ENCODE measurements at regions not wholly inside any gene's neighbourhood (a gene's known extent, or its start where the extent isn't known, plus 50 kb on each side); places are given as distances from the start of the nearest gene placed in this dataset.
"Not testable (repeated sequence)": the region's sequence is repeated elsewhere in the genome, so short reads cannot be mapped to it uniquely, and the experiment has no call there.

DNA sequence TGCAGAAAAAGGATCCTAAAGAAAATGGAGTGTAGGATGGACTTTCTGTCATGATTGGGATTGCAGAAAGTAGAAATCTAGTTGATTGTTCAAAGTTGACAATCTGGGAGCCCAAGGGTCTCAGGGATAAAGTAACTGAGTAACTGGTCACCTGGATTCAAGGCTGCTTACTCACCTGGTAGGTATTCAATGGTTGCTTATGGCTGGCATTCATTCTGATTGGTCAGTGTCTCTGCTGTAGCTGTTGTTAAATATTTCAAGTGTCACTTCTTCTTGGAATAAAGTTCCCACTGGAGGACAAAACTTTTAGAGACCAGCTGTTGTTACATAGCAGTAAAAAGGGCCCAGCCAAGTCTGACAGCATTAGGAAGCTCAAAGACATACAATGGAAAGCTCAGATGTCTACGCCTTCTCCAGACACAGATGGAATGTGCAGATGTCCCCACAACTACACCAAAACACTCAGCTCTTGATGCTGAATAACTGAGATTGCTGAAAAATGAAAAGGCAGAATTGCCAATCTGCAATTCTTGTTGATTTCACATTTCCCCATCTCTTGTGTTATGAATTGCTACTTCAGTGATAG is 106.9 kb downstream of the ZNF467 start:
- H3K4me2 ChIP-seq = no peak overlapping the region
- no peaks in the 10 kb centered on the region for H3K79me2 ChIP-seq
- TF ChIP-seq, protein P1, sequence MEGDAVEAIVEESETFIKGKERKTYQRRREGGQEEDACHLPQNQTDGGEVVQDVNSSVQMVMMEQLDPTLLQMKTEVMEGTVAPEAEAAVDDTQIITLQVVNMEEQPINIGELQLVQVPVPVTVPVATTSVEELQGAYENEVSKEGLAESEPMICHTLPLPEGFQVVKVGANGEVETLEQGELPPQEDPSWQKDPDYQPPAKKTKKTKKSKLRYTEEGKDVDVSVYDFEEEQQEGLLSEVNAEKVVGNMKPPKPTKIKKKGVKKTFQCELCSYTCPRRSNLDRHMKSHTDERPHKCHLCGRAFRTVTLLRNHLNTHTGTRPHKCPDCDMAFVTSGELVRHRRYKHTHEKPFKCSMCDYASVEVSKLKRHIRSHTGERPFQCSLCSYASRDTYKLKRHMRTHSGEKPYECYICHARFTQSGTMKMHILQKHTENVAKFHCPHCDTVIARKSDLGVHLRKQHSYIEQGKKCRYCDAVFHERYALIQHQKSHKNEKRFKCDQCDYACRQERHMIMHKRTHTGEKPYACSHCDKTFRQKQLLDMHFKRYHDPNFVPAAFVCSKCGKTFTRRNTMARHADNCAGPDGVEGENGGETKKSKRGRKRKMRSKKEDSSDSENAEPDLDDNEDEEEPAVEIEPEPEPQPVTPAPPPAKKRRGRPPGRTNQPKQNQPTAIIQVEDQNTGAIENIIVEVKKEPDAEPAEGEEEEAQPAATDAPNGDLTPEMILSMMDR (IDR thresholded peaks at IDR 0.05; ENCODE audit: poor library complexity) = no peak
- TF ChIP-seq EZH2phosphoT487 (IDR thresholded peaks at IDR 0.05; ENCODE audit: low read depth, severe bottlenecking, unreplicated experiment) = no peak
- TF ChIP-seq EZH2 (IDR thresholded peaks at IDR 0.05; ENCODE audit: borderline replicate concordance) = no peak
- WGBS (ENCODE audit: low lambda C conversion rate, missing lambda C conversion rate) = 77% methylated on average over 1 of the region's 1 CpG
- H3K36me3 ChIP-seq (replicated peaks; ENCODE audit: insufficient read depth, low read depth) = no peaks in the 10 kb centered on the region
- no peaks in the 10 kb centered on the region for H4K20me1 ChIP-seq (ENCODE audit: insufficient read depth, poor library complexity, severe bottlenecking)
- no peak overlapping the region for H3K27ac ChIP-seq
- H3K27me3 ChIP-seq = peaks cover 5% of the 10 kb centered on the region
- no peaks in the 10 kb centered on the region for H3K9me3 ChIP-seq (ENCODE audit: low read depth)
- no peak for DNase-seq (ENCODE audit: low spot score)
- no peaks in the 10 kb centered on the region for H3K4me1 ChIP-seq (ENCODE audit: insufficient read depth)
- no peak overlapping the region for H2AFZ ChIP-seq
- H3K9me2 ChIP-seq (replicated peaks; ENCODE audit: insufficient read depth) = no peaks in the 10 kb centered on the region
- H3K4me3 ChIP-seq = no peak overlapping the region

- H4K20me1 ChIP-seq (ENCODE audit: insufficient read depth, poor library complexity, severe bottlenecking); H3K27me3 ChIP-seq; H2AFZ ChIP-seq; H3K4me3 ChIP-seq; DNase-seq (ENCODE audit: low spot score); H3K9me3 ChIP-seq (ENCODE audit: low read depth); H3K4me1 ChIP-seq (ENCODE audit: insufficient read depth); H3K36me3 ChIP-seq (replicated peaks; ENCODE audit: insufficient read depth, low read depth); H3K4me2 ChIP-seq; H3K9me2 ChIP-seq (replicated peaks; ENCODE audit: insufficient read depth); H3K79me2 ChIP-seq; H3K27ac ChIP-seq: not testable (repeated sequence)
- 78% methylated on average over 2 of the region's 2 CpGs for WGBS (ENCODE audit: low lambda C conversion rate, missing lambda C conversion rate)
Measured at GRCh38 chr7:149665618-149666017, 107.8 kb downstream of the ZNF467 start.

DNA sequence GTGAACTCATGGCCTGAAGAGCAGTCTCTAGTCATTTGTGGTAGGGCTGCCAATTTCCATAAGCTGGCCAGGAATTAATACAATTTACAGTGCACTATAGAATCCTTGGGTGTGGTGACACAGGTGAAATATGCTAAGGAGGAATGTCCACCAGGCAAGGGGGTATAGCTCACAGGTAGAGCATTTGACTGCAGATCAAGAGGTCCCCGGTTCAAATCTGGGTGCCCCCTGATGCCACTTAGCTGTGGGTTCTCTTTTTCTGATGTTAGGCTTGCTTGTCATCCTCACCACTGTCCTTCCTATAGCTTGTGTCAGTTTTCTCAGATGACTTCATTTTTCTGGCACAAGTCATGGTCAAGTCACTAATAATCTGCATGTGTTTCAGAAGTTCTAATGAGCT is 108.7 kb downstream of the ZNF467 start:
- Histone ChIP-seq H3K27me3 (no peaks in the 10 kb centered on the region), H3K4me1 (ENCODE audit: insufficient read depth) (no peaks in the 10 kb centered on the region), H3K27ac (no peak overlapping the region), H3K4me3 (no peak overlapping the region), H3K9me2 (replicated peaks; ENCODE audit: insufficient read depth) (no peaks in the 10 kb centered on the region), H3K79me2 (no peaks in the 10 kb centered on the region), H3K36me3 (replicated peaks; ENCODE audit: insufficient read depth, low read depth) (no peaks in the 10 kb centered on the region), H4K20me1 (ENCODE audit: insufficient read depth, poor library complexity, severe bottlenecking) (no peaks in the 10 kb centered on the region), H3K9me3 (ENCODE audit: low read depth) (no peaks in the 10 kb centered on the region), H3K4me2 (no peak overlapping the region), H2AFZ (no peak overlapping the region)
- 80% methylated on average over 1 of the region's 1 CpG for WGBS (ENCODE audit: low lambda C conversion rate, missing lambda C conversion rate)
- no peak for DNase-seq (ENCODE audit: low spot score)
- TF ChIP-seq, protein P1 (IDR thresholded peaks at IDR 0.05; ENCODE audit: poor library complexity) = no peak
- no peak for TF ChIP-seq EZH2 (IDR thresholded peaks at IDR 0.05; ENCODE audit: borderline replicate concordance)
- TF ChIP-seq EZH2phosphoT487 (IDR thresholded peaks at IDR 0.05; ENCODE audit: low read depth, severe bottlenecking, unreplicated experiment) = no peak

- Histone ChIP-seq H3K4me2 (no peak overlapping the region), H3K27ac (no peak overlapping the region), H2AFZ (no peak overlapping the region), H3K4me3 (no peak overlapping the region), H3K79me2 (no peaks in the 10 kb centered on the region), H3K4me1 (ENCODE audit: insufficient read depth) (no peaks in the 10 kb centered on the region), H3K9me2 (replicated peaks; ENCODE audit: insufficient read depth) (no peaks in the 10 kb centered on the region), H3K27me3 (no peaks in the 10 kb centered on the region), H3K36me3 (replicated peaks; ENCODE audit: insufficient read depth, low read depth) (no peaks in the 10 kb centered on the region), H3K9me3 (ENCODE audit: low read depth) (no peaks in the 10 kb centered on the region), H4K20me1 (ENCODE audit: insufficient read depth, poor library complexity, severe bottlenecking) (no peaks in the 10 kb centered on the region)
- TF ChIP-seq EZH2phosphoT487 (IDR thresholded peaks at IDR 0.05; ENCODE audit: low read depth, severe bottlenecking, unreplicated experiment) = no peak
- TF ChIP-seq EZH2 (IDR thresholded peaks at IDR 0.05; ENCODE audit: borderline replicate concordance) = no peak
- TF ChIP-seq, protein P1 (IDR thresholded peaks at IDR 0.05; ENCODE audit: poor library complexity) = no peak
- no peak for DNase-seq (ENCODE audit: low spot score)
- WGBS (ENCODE audit: low lambda C conversion rate, missing lambda C conversion rate) = 86% methylated on average over 5 of the region's 5 CpGs
Measured at GRCh38 chr7:149664176-149664575, 109.2 kb downstream of the ZNF467 start.
